HG02610 (cell line): ENCODE measurements at regions not wholly inside any gene's neighbourhood (a gene's known extent, or its start where the extent isn't known, plus 50 kb on each side); places are given as distances from the start of the nearest gene placed in this dataset.

Experiments used
- ATAC-seq: cut with Tn5 transposase; IDR thresholded peaks from one replicate; pipeline ENCODE4 v1.9.1; 2021; ENCODE audit warnings: mild to moderate bottlenecking, moderate library complexity; ENCODE audit not compliant: unreplicated experiment

DNA sequence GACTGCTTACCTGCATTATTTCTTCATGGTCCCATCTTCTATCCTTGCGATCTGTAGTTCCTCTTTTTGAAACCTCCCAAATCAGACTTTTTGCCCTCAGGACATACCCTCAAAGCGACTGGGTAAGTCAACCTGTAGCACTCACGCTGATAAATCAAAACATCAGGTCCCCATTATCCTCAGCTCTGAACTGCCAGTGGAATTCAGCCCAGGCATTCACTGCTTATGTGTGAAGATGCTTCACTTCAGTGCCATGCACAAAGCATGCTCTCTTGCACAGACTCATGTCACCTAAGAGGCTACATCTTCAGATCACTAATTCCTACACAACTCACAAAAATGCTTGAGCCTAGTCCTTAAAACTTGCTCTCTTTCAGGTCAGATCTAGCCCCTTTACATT, 283.6 kb upstream of the KLF6 start:
- ATAC-seq, result no peak

DNA sequence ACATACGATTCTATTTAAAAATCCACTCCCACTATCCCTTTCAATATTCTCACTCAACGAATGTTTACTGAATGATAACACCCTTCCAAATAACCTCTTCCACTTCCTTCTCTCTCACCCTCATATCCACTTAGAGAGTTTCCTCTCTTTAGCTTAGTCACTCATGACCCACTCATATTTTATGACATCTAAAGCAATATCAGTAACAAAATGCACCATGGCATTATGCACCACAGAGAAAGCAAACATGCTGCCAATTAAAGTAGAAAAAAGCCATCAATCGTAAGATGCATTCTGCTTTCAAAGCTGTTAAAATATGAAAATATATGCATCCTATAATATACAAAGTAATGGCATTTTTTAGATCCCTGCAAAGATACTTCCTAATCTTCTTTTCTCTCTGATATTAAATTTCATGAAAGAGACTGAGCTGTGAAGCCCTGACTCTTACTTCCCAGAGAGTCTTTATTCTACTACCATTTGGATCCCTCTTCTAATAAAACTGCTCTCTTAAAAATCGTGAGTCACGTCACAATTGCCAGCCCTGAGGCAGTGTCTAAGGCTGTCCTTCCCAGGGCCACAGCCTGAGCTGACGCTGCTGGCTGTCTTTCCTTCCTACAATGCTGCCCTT, 283.0 kb upstream of the KLF6 start:
- ATAC-seq, result no peak

GRCh38 chr10:4067531-4067930, 282.5 kb upstream of the KLF6 start:
- peak; percentile 71 for ATAC-seq

- peak; percentile 62 for ATAC-seq
Measured at GRCh38 chr10:4066581-4067390, 281.8 kb upstream of the KLF6 start.

DNA sequence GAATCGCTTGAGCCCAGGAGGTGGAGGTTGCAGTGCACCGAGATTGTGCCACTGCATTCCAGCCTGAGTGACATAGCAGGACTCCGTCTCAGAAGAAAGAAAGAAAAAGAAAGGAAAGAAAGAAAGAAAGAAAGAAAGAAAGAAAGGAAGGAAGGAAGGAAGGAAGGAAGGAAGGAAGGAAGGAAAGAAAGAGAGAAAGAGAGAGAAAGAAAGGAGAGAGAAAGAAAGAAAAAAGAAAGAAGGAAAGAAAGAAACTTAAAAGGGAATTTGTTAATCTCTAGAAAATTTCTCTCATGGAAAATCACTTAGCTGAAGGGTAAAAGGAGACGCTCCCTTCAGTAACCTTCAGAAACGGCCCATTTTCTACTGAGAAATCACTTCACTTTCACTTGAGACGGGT, 279.5 kb upstream of the KLF6 start:
- no peak for ATAC-seq

DNA sequence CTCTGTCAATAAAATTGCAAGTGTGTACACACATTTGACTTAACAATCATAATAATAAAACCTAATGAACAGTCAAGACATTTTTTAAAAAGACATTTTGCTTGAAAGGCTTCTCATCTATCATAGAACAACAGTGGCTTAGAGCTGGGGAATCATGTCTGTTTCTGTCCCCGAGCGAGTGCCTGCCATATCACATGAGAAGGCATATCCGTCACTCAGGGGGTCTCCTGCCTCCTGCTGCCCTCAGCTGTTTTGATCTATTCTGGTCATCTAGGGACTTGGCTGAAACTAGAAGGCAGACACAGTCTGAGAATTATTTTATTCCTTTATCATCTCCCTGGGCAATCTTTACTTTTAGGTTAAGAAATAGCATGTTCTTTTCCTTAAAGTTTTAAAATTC, 278.7 kb upstream of the KLF6 start:
- no peak for ATAC-seq

- ATAC-seq, result no peak
Measured at GRCh38 chr10:4062751-4063150, 277.7 kb upstream of the KLF6 start.

- ATAC-seq, result no peak
Measured at GRCh38 chr10:4062072-4062471, 277.1 kb upstream of the KLF6 start.

DNA sequence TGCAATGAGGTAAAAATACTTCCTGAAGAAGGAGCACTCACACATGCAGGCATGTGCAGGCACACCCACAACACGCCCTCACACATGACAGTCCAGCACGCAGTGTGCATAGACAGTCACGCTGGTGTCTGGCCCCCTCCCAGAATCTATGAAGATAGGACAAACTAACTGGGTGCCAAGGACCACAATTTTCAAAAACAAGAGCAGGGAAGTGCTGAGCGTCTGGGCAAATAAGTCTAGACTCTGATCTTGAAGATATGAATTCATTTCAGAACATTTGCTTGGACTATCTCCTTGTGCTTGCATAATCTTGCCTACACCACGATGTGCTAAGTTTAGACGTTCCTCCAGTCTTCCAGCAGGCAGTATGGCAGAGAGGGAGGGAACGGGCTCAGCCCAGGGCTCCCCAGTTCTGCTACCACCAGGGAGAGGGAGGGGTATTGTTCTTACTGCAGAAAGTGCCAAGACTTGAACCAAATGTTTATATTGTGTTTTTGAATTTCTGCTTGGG, 276.5 kb upstream of the KLF6 start:
- ATAC-seq, result no peak

DNA sequence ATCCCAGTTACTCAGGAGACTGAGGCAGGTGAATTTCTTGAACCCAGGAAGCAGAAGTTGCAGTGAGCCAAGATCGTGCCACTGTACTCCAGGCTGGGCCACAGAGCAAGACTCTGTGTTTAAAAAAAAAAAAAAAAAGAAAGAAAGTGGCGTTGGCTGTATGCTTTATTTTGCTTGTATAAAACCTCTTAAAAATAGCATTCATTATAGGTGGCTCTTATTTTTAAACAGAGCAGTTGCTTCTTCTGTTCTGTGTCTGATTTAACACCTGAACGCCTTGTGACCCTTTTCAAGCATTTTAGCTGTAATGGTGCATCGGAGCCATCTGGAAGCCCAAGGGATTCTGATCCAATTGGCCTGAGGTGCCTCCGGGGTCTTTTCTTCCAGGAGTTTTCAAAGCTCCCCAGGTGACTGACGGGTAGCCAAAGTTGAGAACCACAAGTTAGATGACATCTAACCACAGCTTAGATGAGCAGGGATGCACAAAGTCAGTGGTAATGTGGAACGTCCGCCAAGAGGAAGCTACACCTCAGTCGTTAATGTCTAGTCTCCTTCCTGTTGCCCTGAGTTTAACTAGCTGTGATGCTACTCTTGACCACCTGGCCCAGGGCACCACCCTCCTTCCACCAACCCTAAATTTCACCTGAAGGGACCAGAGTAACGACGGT, 274.6 kb upstream of the KLF6 start:
- ATAC-seq, result no peak

DNA sequence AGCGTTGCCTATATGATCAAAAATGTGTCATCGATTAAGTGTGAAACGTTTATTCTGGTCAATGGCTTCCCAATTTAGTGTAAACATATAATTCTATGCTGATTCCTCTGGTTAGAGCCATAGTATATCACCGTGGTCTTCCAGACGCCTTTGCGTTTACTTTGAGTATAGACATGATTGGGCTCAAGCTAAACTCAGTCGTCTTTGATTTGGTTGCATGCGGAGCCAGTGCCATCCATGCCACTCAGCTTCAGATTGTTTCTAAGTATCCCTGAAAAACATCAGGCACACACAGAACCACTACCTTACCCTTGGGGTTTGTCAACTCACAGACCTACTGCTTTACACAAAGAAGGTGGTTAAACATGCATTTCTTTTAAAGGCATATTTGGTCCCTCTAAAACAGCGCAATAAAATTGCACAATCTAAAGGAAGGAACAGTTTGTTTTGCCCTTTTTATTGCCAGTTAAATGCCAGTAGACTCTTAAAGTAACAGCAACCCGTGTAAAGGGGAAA, 273.6 kb upstream of the KLF6 start:
- ATAC-seq, result no peak

DNA sequence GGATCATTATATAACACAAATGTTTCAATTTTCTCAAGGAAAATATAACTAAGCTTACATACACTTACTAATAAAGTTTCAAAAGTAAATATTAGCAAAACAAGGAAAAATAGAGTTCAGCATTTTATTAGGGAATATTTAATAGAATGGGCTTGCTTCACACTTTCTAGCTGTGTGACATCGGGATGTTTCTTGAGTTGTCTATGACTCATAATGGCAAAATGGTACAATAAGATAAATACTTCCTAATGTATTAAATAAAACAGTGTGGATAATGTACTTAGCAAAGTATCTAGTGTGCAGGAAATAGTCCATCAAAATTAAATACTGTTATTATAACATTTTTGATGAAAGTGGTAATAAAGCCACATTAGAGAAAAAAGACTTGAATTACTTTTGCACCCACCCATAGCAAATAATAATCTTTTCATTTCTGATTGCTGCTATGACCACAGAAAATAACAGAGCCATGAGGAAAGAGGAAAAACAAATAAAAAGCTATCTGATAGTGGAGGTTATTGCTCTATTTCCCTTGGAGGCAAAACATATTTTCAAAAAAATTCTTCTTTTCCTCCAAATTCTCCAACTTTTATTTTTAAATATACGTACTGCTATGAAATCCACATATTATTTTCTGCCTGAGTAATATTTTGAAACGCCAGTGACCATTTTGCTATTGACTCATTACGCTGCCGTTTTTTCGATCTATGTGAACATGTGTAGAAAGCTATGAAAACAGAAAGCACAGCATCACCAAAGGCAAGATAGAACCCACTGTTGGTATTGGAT, 272.9 kb upstream of the KLF6 start:
- ATAC-seq, result no peak

- ATAC-seq, result no peak
Measured at GRCh38 chr10:4057021-4057420, 272.0 kb upstream of the KLF6 start.

GRCh38 chr10:4054656-4055435, 269.8 kb upstream of the KLF6 start:
- ATAC-seq, result no peak

DNA sequence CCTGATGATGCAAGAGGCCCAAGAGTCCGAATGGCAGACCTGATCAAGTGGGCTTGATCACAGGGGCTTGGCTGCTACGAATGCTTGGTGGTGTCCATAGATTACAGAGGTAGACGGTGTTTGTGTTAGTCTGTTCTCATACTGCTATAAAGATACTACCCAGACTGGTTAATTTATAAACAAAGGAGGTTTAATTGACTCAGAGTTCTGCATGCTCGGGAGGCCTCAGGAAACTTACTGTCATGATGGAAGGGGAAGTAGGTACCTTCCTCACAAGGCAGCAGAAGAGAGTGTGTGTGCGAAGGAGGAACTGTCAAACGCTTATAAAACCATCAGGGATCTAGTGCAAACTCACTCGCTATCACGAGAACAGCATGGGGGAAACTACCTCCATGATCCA, 268.9 kb upstream of the KLF6 start:
- no peak for ATAC-seq

DNA sequence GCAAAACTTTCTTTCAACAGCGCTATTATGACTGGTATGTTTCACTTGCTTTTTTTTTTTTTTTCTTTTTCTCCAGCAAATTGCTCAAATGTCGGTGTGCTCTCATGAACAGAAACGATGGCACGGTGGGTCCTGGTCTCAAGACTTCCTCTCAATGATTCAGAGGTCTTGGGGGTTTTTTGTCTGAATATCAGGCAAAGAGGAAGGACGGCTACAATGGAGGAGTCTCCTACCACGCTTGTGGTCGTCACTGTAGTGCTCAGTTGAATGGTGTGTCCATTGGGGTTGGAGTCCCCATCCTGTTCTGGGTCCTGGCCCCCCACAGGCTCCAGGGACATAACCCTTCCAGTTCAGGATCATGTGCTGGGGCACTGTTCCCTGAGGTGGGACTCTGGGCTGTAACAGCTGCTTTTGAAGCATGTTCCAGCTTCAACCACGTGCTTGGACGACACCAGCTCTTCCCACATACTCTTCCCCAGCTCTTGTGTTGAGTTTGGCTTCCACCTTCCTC, 266.7 kb upstream of the KLF6 start:
- no peak for ATAC-seq

DNA sequence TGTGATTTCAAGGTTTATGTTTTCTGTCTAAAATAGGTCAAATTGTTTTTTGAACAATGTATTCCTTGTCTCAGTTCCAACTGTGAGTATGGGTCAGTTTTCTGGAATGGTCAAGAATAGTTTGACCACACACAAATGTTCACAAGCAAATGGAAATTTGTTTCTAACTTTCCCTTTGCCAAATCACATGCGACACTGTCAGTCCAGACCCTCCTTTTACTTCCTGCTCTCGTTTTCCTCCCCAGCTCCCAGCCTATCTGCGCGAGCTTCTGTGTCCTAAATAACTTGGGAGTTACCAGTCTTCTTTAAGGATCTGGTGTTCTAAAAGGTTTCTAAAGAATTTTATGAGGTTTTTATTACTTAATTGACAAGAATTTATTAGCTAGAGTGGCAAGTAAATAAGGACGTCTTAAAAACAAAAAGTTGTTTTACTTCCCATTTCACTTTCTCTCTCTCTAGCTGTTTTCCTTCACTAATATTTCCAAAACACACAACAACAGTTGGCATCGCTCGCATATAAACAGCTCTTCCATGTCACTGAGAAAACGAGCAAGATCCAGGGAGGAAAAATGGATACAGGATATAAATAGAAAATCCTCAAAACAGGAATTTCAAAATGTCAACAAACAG, 266.1 kb upstream of the KLF6 start:
- ATAC-seq, result no peak

- no peak for ATAC-seq
Measured at GRCh38 chr10:4050061-4050460, 265.1 kb upstream of the KLF6 start.

DNA sequence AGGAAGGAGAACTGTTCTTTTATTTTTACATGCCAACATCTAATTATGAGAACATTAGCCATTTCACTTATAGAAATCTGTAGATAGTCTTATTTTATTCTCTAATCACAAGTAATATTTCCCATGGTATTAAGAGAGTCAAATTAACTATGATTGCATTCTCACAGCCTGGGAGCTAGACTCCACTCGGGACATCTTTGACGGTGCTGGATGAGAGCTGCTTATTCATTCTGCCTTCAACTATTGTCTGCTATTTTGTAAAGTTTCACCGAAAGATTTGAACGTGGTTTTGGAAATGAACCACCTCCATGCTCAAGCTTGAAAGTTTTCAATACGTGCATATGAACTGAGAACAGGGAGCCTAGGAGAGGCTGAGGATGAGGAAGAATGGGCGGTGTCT, 264.3 kb upstream of the KLF6 start:
- no peak for ATAC-seq
